ENCODE measurements at regions not wholly inside any gene's neighbourhood (a gene's known extent, or its start where the extent isn't known, plus 50 kb on each side); places are given as distances from the start of the nearest gene placed in this dataset.
"Not testable (repeated sequence)": the region's sequence is repeated elsewhere in the genome, so short reads cannot be mapped to it uniquely, and the experiment has no call there.

DNA sequence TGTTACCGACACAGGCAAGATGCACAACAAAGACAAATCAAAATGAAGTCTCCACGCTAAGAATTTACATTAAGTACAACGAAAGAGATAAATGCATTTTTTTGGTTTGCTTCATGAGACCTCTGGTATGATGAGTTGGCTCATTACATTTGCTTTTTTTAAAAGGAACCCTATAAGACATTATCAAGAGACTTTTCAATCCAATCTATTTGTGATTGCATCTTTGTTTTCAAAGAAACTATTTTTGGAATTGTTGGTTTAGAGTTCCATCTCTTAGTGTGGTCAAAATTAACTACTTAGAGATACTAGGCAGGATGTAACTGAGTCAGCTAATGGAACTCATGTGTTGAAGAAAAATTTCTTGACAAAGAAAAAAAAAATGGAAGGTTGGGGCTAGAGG is 200.1 kb downstream of the ZC3H11B start:
- TF ChIP-seq, protein P1, sequence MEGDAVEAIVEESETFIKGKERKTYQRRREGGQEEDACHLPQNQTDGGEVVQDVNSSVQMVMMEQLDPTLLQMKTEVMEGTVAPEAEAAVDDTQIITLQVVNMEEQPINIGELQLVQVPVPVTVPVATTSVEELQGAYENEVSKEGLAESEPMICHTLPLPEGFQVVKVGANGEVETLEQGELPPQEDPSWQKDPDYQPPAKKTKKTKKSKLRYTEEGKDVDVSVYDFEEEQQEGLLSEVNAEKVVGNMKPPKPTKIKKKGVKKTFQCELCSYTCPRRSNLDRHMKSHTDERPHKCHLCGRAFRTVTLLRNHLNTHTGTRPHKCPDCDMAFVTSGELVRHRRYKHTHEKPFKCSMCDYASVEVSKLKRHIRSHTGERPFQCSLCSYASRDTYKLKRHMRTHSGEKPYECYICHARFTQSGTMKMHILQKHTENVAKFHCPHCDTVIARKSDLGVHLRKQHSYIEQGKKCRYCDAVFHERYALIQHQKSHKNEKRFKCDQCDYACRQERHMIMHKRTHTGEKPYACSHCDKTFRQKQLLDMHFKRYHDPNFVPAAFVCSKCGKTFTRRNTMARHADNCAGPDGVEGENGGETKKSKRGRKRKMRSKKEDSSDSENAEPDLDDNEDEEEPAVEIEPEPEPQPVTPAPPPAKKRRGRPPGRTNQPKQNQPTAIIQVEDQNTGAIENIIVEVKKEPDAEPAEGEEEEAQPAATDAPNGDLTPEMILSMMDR (IDR thresholded peaks at IDR 0.05; ENCODE audit: insufficient read depth, low read depth, low read length, missing control alignments), result no peak

DNA sequence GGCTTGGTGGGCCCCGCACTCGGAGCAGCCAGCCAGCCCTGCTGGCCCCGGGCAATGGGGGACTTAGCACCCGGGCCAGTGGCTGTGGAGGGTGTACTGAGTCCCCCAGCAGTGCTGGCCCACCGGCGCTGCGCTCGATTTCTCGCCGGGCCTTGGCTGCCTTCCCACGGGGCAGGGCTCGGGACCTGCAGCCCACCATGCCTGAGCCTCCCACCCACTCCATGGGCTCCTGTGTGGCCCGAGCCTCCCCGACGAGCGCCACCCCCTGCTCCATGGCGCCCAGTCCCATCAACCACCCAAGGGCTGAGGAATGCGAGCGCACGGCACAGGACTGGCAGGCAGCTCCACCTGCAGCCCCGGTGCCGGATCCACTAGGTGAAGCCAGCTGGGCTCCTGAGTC is 202.2 kb downstream of the ZC3H11B start:
- H3K4me3 ChIP-seq (ENCODE audit: low read length); DNase-seq (ENCODE audit: low read depth): not testable (repeated sequence)

More for the DNA sequence above, 200.1 kb downstream of the ZC3H11B start:
- no peak for DNase-seq (ENCODE audit: low read depth)
- H3K4me3 ChIP-seq (ENCODE audit: low read length), result no peak overlapping the region

DNA sequence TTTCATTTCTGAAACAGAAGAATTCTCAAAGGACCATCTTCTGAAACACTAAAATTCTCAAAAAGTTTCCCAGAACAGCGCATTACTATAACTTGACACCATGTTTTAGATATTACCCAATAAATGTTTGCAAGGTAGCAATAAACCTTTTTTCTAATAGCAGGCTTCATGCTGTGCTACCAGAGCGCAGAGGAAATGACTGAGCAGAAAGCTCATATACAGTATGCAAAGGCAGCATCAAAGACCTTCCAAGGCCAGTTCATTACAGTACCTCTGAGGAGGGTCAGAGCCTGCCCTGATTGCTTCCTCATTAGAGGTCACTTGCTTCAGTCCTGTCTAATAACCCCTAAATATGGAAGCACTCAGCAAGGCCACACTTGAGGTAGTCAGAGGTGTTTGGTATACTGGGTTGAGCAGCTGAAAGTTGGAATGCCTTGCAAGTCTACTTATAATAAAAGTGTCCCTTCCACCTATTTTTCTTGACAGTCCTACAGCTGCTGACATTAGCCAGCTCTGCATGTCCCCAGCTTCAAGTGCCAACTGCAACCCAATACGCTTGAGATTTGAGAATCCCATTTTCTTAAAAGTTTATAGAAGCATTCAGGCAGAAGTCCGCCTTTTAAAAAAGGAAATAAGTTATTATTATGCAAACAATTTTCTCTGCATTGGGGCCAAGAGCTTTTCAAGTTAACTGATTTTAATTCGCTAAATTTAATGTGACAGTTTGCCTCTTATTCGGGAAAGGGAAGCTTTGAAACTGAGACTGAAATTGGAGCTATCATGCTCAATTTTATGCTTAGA is 207.2 kb downstream of the ZC3H11B start:
- no peak overlapping the region for H3K4me3 ChIP-seq (ENCODE audit: low read length)
- TF ChIP-seq, protein P1 (IDR thresholded peaks at IDR 0.05; ENCODE audit: insufficient read depth, low read depth, low read length, missing control alignments), result no peak
- no peak for DNase-seq (ENCODE audit: low read depth)

DNA sequence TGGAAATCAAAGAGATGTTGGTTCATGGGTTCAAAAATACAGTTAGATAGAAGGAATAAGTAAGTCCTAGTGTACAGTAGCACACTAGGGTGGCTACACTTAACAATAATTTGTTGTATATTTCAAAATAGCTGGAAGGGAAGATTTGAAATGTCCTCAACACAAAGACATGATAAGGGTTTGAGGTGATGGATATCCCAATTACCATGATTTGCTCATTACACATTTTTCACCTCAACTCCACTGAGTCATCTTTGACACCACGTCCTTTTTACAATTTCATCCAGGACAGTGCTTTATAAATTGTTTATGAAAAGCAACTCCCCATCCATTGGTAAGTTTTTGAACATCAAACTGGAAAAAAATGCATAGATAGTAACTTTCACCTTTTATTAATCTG is 208.3 kb downstream of the ZC3H11B start:
- TF ChIP-seq, protein P1 (IDR thresholded peaks at IDR 0.05; ENCODE audit: insufficient read depth, low read depth, low read length, missing control alignments), result no peak
- DNase-seq (ENCODE audit: low read depth), result no peak
- H3K4me3 ChIP-seq (ENCODE audit: low read length), result no peak overlapping the region

DNA sequence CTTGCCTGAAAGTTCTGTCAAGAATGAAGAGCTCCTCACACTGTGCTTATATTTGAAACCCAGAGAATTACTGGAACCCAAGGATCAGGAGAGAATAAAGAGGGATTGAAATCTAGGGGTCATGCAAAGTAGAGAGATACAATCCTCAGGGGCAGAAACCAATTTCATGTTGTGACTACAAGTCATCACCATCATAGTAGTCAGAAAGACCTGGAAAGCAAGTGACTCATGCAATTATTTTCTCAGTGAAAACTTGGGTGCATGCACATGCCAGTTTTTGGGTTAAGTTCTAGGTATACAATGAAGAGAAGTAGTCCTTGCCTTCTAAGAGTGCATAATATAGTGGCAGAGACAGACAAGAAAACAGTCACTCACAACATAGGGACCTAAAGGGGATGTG is 210.0 kb downstream of the ZC3H11B start:
- TF ChIP-seq, protein P1 (IDR thresholded peaks at IDR 0.05; ENCODE audit: insufficient read depth, low read depth, low read length, missing control alignments), result no peak
- no peak for DNase-seq (ENCODE audit: low read depth)
- H3K4me3 ChIP-seq (ENCODE audit: low read length), result no peak overlapping the region

DNA sequence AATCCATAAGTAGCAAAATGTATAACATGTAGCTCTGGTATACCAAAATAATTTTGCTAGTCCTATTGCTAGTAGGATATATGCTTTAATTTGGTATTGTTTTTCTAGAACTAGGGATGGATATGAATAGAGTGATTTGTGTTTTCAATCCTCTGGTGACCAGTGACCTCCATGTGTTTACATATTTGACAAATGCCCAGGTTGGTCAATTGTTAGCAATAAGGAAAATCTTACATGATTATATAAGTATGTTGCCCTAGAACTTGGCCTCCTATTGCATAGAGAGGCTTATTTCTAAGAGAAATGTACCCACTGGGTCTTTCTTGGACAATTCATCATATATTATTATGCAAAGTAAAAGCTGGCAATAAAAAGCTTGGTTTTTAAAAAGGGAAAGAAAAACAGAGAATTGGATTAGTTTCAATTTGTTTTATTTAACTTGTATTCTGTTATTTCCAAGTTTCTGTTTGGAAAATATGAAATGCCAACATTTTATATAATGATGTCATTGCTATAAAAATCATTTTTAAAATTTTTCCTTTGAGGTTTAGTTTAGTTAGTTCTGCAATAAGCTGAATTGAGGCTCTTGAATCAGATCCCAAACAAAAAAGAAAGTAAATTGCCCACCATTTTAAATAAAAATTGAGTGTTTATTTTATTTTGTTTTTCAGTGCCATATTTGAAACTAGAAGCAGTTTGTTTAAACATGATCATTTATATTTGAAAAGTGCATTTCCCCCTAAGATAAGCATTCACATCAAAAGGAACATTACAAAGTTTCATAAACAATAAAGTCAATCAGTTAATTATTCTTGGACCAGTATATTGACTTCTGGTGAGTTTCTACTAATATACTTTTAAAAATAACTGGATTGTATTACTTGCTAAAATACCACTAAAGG is 210.9 kb downstream of the ZC3H11B start:
- no peak for DNase-seq (ENCODE audit: low read depth)
- no peak overlapping the region for H3K4me3 ChIP-seq (ENCODE audit: low read length)
- TF ChIP-seq, protein P1 (IDR thresholded peaks at IDR 0.05; ENCODE audit: insufficient read depth, low read depth, low read length, missing control alignments), result no peak

DNA sequence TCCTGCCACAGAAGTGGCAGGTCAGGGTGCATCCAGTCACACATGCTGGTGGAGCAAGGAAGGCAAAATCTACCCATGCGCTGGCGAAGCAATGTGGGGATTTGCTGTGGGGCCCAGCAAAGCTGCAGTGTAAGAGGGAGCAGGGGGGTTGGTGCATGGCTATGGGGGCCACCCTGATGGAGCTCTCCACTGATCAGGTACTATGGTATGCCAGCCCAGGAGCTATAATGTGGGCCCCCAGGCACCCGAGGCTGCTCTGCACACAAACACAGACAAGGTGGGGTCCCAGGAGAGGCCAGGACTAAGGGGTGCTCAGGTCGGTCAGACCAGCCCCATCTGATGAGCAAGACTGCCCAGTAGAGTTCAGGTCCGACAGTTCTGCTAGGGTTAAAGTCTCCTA is 213.5 kb downstream of the ZC3H11B start:
- DNase-seq (ENCODE audit: low read depth), result no peak
- TF ChIP-seq, protein P1 (IDR thresholded peaks at IDR 0.05; ENCODE audit: insufficient read depth, low read depth, low read length, missing control alignments), result no peak
- no peak overlapping the region for H3K4me3 ChIP-seq (ENCODE audit: low read length)

Data from epithelial cell of esophagus (primary cell).